Effector memory CD4-positive, alpha-beta T cell (primary cell): ENCODE measurements at regions not wholly inside any gene's neighbourhood (a gene's known extent, or its start where the extent isn't known, plus 50 kb on each side); places are given as distances from the start of the nearest gene placed in this dataset.

Experiments
- DNase-seq, 3 donors: peaks; one replicate each; pipeline ENCODE4 v3.0.0-alpha.2; 2020
- H3K27ac ChIP-seq: 2 replicates; pipeline ENCODE4 v1.7.0; 2013; ENCODE audit warnings: mild to moderate bottlenecking, low read length, moderate library complexity; ENCODE audit not compliant: insufficient read depth, poor library complexity, severe bottlenecking
- H3K27me3 ChIP-seq: replicated peaks from 2 replicates; pipeline ENCODE4 v1.7.0; 2013; ENCODE audit warnings: mild to moderate bottlenecking, low read length; ENCODE audit not compliant: insufficient read depth, control insufficient read depth, poor library complexity, severe bottlenecking
- H3K36me3 ChIP-seq: 2 replicates; pipeline ENCODE4 v1.7.0; 2013; ENCODE audit warnings: mild to moderate bottlenecking, low read length, moderate library complexity; ENCODE audit not compliant: control insufficient read depth, insufficient read depth
- H3K4me1 ChIP-seq: 2 replicates; pipeline ENCODE4 v1.7.0; 2013; ENCODE audit warnings: low read length, mild to moderate bottlenecking; ENCODE audit not compliant: control insufficient read depth, insufficient read depth, poor library complexity, severe bottlenecking
- H3K4me3 ChIP-seq: 2 replicates; pipeline ENCODE4 v1.7.0; 2013; ENCODE audit warnings: low read length, low read depth, mild to moderate bottlenecking; ENCODE audit not compliant: insufficient read depth, poor library complexity, severe bottlenecking
- H3K9me3 ChIP-seq: 2 replicates; pipeline ENCODE4 v1.7.0; 2013; ENCODE audit warnings: mild to moderate bottlenecking, low read length, moderate library complexity; ENCODE audit not compliant: control insufficient read depth

GRCh38 chr9:28050046-28050445, 476.8 kb upstream of the C9orf72 start:
- Histone ChIP-seq H3K27me3 (no peaks in the 10 kb centered on the region), H3K4me3 (no peak overlapping the region), H3K9me3 (no peaks in the 10 kb centered on the region), H3K4me1 (no peaks in the 10 kb centered on the region), H3K27ac (no peak overlapping the region), H3K36me3 (no peaks in the 10 kb centered on the region)
- no peak for DNase-seq

DNA sequence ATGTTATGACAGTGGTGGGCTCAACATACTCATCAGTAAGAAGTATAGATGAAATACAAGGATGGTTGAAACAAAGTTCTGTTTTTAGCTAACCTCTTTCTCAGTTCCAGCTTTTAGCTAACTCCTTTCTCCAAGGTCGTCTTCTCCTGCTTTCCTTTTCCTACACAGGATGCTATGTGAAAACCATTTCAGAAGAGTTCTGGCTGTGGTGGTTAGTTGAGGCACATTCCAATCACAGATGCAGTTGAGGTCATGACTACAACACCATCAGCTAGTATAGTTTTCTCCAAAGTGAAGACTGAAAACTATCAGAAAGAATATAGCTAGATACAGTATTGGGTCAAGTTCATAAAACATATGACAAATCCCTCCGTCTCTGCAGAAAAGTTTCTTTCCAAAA, 477.7 kb upstream of the C9orf72 start:
- Histone ChIP-seq H3K4me1 (no peaks in the 10 kb centered on the region), H3K4me3 (no peak overlapping the region), H3K27ac (no peak overlapping the region), H3K36me3 (no peaks in the 10 kb centered on the region), H3K9me3 (no peaks in the 10 kb centered on the region), H3K27me3 (no peaks in the 10 kb centered on the region)
- DNase-seq = no peak

DNA sequence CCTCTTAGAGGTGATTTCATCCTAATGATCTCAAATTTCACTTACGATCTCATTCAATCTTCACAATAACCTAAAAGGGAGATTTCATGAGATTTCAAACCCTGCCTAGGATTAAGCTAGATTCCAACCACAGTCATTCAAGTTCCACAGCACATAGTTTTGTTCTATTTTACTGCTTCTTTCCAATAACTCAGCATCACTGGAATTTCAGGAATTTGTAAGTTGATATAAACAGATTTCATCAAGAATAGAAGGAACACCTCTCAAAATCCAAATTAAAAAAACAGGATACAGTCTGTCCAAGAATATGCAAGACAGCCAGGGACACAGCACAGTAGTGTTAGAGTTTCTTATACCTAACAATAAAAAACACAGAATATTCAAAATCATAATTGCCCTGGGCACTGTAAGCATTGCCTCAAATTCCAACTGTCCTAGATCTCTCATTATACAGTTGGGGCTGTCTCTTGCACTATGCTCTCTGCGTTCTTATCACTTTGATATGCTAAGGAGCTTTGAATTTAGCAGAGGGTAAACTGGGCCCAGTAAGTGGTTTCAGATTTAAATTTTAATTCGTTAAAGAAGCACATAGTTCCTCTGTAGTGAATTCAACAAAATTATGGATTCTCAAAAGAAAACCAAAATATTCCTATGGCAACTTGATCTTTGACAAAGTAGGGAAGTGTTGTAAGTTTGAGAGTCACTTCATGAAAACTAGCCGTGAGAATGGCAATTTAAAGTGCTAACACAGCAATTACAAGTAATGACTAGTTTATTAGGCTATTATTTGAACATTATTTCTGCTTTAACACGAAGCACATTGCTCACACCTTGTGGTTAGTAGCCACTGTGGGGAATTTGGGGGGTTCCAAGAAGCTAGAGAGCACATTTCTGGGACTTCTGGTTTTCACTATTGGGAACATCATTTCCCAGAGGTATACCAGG, 478.6 kb upstream of the C9orf72 start:
- H3K36me3 ChIP-seq = no peaks in the 10 kb centered on the region
- no peaks in the 10 kb centered on the region for H3K27me3 ChIP-seq
- no peak overlapping the region for H3K27ac ChIP-seq
- H3K9me3 ChIP-seq = no peaks in the 10 kb centered on the region
- DNase-seq = no peak
- H3K4me3 ChIP-seq = no peak overlapping the region
- H3K4me1 ChIP-seq = no peaks in the 10 kb centered on the region

DNA sequence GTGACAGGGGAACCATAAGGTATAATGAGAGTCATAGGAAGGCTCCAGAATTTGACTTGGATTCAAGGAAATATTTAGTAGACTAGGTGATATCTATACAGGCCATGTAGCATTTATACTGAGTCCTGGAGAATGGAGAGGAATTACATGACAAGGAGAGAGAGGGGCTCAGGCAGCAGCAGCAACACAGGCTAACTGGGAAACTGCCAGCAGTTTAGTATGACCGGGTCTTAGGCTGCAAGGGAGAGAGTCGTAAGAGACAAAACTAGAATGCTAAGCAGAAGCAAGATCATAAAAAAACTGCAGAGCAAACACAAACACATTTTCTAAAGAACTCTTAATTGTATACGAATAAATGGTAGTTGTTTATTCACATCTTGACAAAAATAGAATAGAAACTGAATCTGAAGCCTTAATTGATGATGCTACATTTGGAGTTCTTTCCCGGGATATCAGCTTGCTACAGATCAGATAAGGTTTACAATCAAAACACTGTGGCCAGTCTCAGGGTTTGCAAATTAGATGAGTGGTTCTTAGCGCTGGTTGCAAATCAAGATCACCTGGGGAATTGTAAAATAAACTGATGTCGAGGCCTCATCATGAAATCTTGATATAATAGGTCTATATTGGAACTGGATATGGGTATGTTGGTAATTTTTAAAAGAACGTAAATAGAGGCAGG, 480.0 kb upstream of the C9orf72 start:
- Histone ChIP-seq H3K36me3 (no peaks in the 10 kb centered on the region), H3K4me1 (no peaks in the 10 kb centered on the region), H3K4me3 (no peak overlapping the region), H3K27me3 (no peaks in the 10 kb centered on the region), H3K27ac (no peak overlapping the region), H3K9me3 (no peaks in the 10 kb centered on the region)
- no peak for DNase-seq

GRCh38 chr9:28056006-28056405, 482.7 kb upstream of the C9orf72 start:
- Histone ChIP-seq H3K27me3 (no peaks in the 10 kb centered on the region), H3K36me3 (no peaks in the 10 kb centered on the region), H3K9me3 (no peaks in the 10 kb centered on the region), H3K27ac (no peak overlapping the region), H3K4me1 (no peaks in the 10 kb centered on the region), H3K4me3 (no peak overlapping the region)
- no peak for DNase-seq

- H3K36me3 ChIP-seq = no peaks in the 10 kb centered on the region
- DNase-seq = no peak
- no peak overlapping the region for H3K27ac ChIP-seq
- H3K4me1 ChIP-seq = no peaks in the 10 kb centered on the region
- H3K9me3 ChIP-seq = no peaks in the 10 kb centered on the region
- no peak overlapping the region for H3K4me3 ChIP-seq
- no peaks in the 10 kb centered on the region for H3K27me3 ChIP-seq
Measured at GRCh38 chr9:28056466-28056865, 483.2 kb upstream of the C9orf72 start.

DNA sequence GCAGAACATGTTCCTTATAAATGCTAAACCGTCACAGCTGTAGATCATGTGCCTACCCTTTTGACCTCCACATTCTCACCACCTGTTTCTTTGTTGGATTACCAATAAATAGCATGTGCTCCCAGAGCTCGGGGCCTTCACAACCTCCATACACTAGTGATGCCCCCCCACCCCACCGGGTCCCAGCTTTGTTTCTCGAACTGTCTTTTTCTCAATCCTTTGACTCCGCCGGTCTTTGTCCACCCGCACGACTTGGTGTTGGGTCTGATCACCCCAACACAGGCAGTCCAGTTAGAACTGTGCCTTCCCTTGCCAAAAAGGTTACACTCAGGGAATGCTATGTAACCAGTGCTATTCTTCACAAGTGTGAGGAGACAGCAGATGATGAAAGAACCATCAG, 485.9 kb upstream of the C9orf72 start:
- Histone ChIP-seq H3K36me3 (no peaks in the 10 kb centered on the region), H3K27me3 (no peaks in the 10 kb centered on the region), H3K4me3 (no peak overlapping the region), H3K27ac (no peak overlapping the region), H3K4me1 (no peaks in the 10 kb centered on the region), H3K9me3 (no peaks in the 10 kb centered on the region)
- no peak for DNase-seq

DNA sequence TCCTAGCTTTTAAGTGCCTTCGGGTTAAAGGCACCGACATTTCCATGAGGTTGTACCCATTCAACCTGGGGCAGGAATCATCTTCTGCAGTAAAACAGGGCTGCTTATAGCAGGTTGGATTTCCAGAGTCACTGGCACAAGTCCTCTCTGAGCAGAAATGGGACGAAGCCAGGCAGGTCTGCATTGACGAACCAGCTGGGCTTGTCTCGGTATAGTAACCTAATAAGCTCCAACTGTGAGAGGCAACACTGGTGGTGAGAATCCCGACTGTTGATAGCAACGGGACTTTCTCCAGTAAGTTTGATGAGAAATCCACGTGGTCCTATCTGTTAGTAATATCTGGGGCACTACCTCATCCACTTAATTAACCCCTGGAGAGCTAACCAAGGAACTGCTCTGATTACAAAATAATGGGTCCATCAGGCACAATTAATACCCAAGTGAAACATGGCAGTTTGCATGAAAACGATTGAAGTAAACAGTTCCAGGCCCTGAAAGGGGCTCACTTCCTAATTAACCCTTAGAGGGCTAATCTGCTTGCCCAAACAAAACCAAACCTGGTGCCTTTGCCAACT, 491.0 kb upstream of the C9orf72 start:
- DNase-seq = no peak
- Histone ChIP-seq H3K27me3 (no peaks in the 10 kb centered on the region), H3K4me3 (no peak overlapping the region), H3K36me3 (no peaks in the 10 kb centered on the region), H3K9me3 (no peaks in the 10 kb centered on the region), H3K4me1 (no peaks in the 10 kb centered on the region), H3K27ac (no peak overlapping the region)

DNA sequence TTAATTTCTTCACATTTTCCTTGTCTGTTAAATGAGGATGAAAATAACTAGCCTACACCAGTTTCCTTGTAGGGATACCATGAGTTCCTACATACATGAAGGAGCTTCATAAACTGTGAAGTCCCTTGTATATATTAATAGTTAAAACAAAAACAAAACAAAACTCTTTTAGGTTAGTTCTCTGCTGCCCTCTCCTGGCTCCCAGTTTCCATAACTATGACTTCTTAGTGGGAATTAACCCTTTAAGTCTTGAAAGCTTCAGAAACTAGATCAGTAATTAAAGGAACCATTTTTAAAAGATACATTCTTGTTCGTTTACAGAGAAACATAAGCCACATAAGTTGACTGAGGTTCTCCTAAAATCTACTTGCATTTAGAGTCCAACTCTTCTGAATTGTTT, 500.0 kb upstream of the C9orf72 start:
- H3K9me3 ChIP-seq = no peaks in the 10 kb centered on the region
- DNase-seq = no peak
- H3K27me3 ChIP-seq = no peaks in the 10 kb centered on the region
- H3K4me3 ChIP-seq = no peak overlapping the region
- no peaks in the 10 kb centered on the region for H3K36me3 ChIP-seq
- H3K27ac ChIP-seq = no peak overlapping the region
- H3K4me1 ChIP-seq = no peaks in the 10 kb centered on the region

DNA sequence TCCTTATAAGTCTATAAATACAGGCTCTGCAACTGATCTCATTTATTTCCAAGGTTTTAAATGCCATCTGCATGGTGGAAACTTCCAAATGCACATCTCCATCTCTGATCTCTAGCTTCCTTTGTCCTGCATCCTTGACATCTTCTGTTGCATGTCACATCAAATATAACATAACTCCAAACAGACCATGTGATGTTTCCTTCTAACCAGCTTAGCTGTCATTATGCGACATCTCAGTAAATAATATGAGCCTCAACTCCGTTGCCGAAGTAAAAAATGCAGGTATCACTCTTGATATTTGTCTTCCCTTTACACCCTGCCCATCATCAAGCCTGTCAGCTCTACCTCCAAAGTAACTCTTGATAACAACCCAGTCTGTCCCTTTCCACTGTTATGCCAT, 506.4 kb upstream of the C9orf72 start:
- Histone ChIP-seq H3K4me1 (no peaks in the 10 kb centered on the region), H3K36me3 (no peaks in the 10 kb centered on the region), H3K27me3 (no peaks in the 10 kb centered on the region), H3K27ac (no peak overlapping the region), H3K9me3 (no peaks in the 10 kb centered on the region), H3K4me3 (no peak overlapping the region)
- no peak for DNase-seq
